GM23338 (cell line): ENCODE measurements at regions not wholly inside any gene's neighbourhood (a gene's known extent, or its start where the extent isn't known, plus 50 kb on each side); places are given as distances from the start of the nearest gene placed in this dataset.
A peak's percentile ranks its signal among the peaks of the same experiment; 100 is the strongest.

Experiments used
- ATAC-seq: fragments of 200-7000 bp; cut with Tn5 transposase; 3 replicates; pipeline ENCODE4 v1.9.1; 2020
- DNase-seq: peaks from one replicate; pipeline ENCODE4 v3.0.0-alpha.2; 2015; ENCODE audit warnings: low spot score
- H2AFZ ChIP-seq: fragments of 200-600 bp; sonication (generic); 2 replicates; pipeline ENCODE4 v1.8.0; 2016; ENCODE audit warnings: antibody characterized with exemption, mild to moderate bottlenecking, moderate library complexity
- H3F3A ChIP-seq: fragments of 200-600 bp; sonication (generic); replicated peaks from 2 replicates; pipeline ENCODE4 v1.8.0; 2017; ENCODE audit warnings: antibody characterized with exemption, mixed run types, low read depth
- H3K27ac ChIP-seq: fragments of 200-600 bp; sonication (generic); 2 replicates; pipeline ENCODE4 v1.6.1; 2016; ENCODE audit warnings: low read depth
- H3K27me3 ChIP-seq: fragments of 200-600 bp; sonication (generic); 2 replicates; pipeline ENCODE4 v1.8.0; 2016; ENCODE audit warnings: mild to moderate bottlenecking, mixed run types, moderate library complexity; ENCODE audit not compliant: insufficient read depth
- H3K36me3 ChIP-seq: fragments of 200-600 bp; sonication (generic); 2 replicates; pipeline ENCODE4 v1.8.0; 2016; ENCODE audit warnings: mild to moderate bottlenecking; ENCODE audit not compliant: insufficient read depth
- H3K4me1 ChIP-seq: fragments of 200-600 bp; sonication (generic); 2 replicates; pipeline ENCODE4 v1.8.0; 2016; ENCODE audit warnings: mild to moderate bottlenecking, moderate library complexity; ENCODE audit not compliant: insufficient read depth
- H3K4me2 ChIP-seq: fragments of 200-600 bp; sonication (generic); 2 replicates; pipeline ENCODE4 v1.7.1; 2017; ENCODE audit warnings: mixed run types
- H3K4me3 ChIP-seq: fragments of 200-600 bp; sonication (generic); 2 replicates; pipeline ENCODE4 v1.6.1; 2016; ENCODE audit warnings: mixed run types
- H3K79me2 ChIP-seq: fragments of 200-600 bp; sonication (generic); replicated peaks from 2 replicates; pipeline ENCODE4 v1.8.0; 2017; ENCODE audit warnings: mild to moderate bottlenecking; ENCODE audit not compliant: insufficient read depth
- H3K9me2 ChIP-seq: fragments of 200-600 bp; sonication (generic); 2 replicates; pipeline ENCODE4 v1.8.0; 2017; ENCODE audit not compliant: insufficient read depth
- H4K20me1 ChIP-seq: fragments of 200-600 bp; sonication (generic); replicated peaks from 2 replicates; pipeline ENCODE4 v1.8.0; 2017; ENCODE audit warnings: mild to moderate bottlenecking; ENCODE audit not compliant: insufficient read depth
- H3K27ac Mint-ChIP-seq: 2 replicates; pipeline ENCODE4 v1.8.0; 2020; ENCODE audit warnings: inconsistent platforms, mild to moderate bottlenecking, moderate library complexity, mixed read lengths
- H3K27me3 Mint-ChIP-seq: 3 replicates; pipeline ENCODE4 v1.8.0; 2022; ENCODE audit warnings: low read depth, mild to moderate bottlenecking, moderate library complexity, mixed read lengths, inconsistent platforms; ENCODE audit not compliant: insufficient read depth, poor library complexity
- H3K36me3 Mint-ChIP-seq: 3 replicates; pipeline ENCODE4 v1.8.0; 2021; ENCODE audit warnings: low read depth, mild to moderate bottlenecking, inconsistent platforms, moderate library complexity, mixed read lengths
- H3K4me1 Mint-ChIP-seq: 3 replicates; pipeline ENCODE4 v1.8.0; 2020; ENCODE audit warnings: mild to moderate bottlenecking, inconsistent platforms, mixed read lengths
- H3K4me3 Mint-ChIP-seq: 3 replicates; pipeline ENCODE4 v1.8.0; 2021; ENCODE audit warnings: moderate library complexity, mild to moderate bottlenecking, inconsistent platforms, mixed read lengths
- H3K9me3 Mint-ChIP-seq: 3 replicates; pipeline ENCODE4 v1.8.0; 2020; ENCODE audit warnings: moderate library complexity, mild to moderate bottlenecking, inconsistent platforms, mixed read lengths
- EZH2 ChIP-seq: fragments of 200-600 bp; sonication (generic); IDR thresholded peaks from one replicate; pipeline ENCODE4 v1.8.0; 2017; ENCODE audit warnings: antibody characterized with exemption, mild to moderate bottlenecking, low read depth; ENCODE audit not compliant: unreplicated experiment
- NANOG ChIP-seq: IDR thresholded peaks from 2 replicates; pipeline ENCODE4 v1.6.1; 2016; ENCODE audit warnings: antibody characterized with exemption, borderline replicate concordance
- POLR2AphosphoS5 ChIP-seq: IDR thresholded peaks from 2 replicates; pipeline ENCODE4 v1.6.1; 2016; ENCODE audit warnings: antibody characterized with exemption, low read depth
- ZNF331 ChIP-seq: fragments of 250-450 bp; sonication (Bioruptor Pico); IDR thresholded peaks from 2 replicates; pipeline ENCODE4 v1.5.0; 2020; ENCODE audit warnings: low read depth, mild to moderate bottlenecking, moderate library complexity
- TF ChIP-seq, protein P1 (sequence below): fragments of 250-450 bp; sonication (Bioruptor Pico); IDR thresholded peaks from 2 replicates; pipeline ENCODE4 v1.5.0; 2020; ENCODE audit warnings: mild to moderate bottlenecking, moderate library complexity
- TF ChIP-seq, protein P2 (sequence below), 2 experiments: fragments of 200-600 bp in 1 of 2; sonication (generic) in 1 of 2; conservative IDR thresholded peaks; 2 replicates each; pipeline versions ENCODE4 v1.5.1 to v1.6.1; 2016 to 2017; ENCODE audit warnings: antibody characterized with exemption in 2 of 2, low read depth in 2 of 2, mild to moderate bottlenecking in 2 of 2, moderate library complexity in 1 of 2

DNA sequence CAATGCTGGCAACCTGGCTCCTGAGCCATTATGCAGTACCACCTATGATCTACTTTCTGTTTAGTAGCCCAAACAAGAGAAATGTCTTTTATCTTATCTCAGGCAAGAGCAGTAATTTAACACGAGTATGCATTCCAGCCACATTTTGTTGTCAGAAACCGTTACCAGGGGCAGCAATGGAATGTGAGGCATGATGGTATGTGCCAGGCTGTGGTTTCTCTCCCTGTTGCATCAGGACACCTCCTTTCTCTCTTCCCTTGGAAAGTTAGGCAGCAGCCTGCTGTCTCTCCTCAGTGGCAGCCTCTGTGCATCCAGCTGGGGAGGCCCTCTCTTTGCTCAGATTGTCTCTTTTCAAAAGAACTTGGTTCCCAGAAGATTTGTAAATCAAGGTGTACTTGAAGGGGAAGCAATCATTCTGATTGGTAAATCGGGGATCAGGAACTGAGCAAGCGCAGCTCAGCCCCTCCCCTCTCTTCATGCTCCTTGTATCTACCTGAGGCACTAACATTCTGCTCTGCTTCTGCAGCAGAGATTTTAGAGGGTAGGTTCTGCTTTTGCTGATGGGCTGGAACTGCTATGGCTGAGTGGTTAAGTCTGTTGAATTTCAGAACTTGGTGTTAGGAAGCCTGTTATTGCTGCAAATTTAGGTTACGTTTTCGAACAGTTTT lies 229.2 kb downstream of the ADAMTS15 start:
- H2AFZ ChIP-seq = peak overlapping the region; percentile 1; the same call in 1 of the 2 replicates
- peak overlapping the region; percentile 53; the same call in 2 of the 3 replicates for H3K4me3 Mint-ChIP-seq
- ATAC-seq = peak; percentile 92

DNA sequence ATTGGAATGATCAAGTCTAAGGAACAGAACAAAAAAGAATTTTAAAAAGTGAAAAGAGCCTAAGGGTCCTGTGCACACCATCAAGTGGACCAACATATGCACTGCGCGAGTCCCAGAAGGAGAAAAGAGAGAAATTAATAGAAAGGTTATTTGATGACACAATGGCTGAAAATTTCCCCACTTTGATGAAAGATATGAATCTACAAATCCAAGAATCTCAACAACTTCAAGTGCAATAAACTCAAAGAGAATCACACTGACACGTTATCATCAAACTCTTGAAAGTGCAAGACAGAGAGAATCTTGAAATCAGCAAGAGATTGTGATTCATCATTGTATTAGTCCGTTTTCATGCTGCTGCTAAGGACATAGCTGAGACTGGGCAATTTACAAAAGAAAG lies 230.8 kb downstream of the ADAMTS15 start:
- H3K27ac Mint-ChIP-seq = no peak overlapping the region
- ATAC-seq = no peak
- peaks cover 3% of the 10 kb centered on the region for H3K27me3 Mint-ChIP-seq
- TF ChIP-seq, protein P1, sequence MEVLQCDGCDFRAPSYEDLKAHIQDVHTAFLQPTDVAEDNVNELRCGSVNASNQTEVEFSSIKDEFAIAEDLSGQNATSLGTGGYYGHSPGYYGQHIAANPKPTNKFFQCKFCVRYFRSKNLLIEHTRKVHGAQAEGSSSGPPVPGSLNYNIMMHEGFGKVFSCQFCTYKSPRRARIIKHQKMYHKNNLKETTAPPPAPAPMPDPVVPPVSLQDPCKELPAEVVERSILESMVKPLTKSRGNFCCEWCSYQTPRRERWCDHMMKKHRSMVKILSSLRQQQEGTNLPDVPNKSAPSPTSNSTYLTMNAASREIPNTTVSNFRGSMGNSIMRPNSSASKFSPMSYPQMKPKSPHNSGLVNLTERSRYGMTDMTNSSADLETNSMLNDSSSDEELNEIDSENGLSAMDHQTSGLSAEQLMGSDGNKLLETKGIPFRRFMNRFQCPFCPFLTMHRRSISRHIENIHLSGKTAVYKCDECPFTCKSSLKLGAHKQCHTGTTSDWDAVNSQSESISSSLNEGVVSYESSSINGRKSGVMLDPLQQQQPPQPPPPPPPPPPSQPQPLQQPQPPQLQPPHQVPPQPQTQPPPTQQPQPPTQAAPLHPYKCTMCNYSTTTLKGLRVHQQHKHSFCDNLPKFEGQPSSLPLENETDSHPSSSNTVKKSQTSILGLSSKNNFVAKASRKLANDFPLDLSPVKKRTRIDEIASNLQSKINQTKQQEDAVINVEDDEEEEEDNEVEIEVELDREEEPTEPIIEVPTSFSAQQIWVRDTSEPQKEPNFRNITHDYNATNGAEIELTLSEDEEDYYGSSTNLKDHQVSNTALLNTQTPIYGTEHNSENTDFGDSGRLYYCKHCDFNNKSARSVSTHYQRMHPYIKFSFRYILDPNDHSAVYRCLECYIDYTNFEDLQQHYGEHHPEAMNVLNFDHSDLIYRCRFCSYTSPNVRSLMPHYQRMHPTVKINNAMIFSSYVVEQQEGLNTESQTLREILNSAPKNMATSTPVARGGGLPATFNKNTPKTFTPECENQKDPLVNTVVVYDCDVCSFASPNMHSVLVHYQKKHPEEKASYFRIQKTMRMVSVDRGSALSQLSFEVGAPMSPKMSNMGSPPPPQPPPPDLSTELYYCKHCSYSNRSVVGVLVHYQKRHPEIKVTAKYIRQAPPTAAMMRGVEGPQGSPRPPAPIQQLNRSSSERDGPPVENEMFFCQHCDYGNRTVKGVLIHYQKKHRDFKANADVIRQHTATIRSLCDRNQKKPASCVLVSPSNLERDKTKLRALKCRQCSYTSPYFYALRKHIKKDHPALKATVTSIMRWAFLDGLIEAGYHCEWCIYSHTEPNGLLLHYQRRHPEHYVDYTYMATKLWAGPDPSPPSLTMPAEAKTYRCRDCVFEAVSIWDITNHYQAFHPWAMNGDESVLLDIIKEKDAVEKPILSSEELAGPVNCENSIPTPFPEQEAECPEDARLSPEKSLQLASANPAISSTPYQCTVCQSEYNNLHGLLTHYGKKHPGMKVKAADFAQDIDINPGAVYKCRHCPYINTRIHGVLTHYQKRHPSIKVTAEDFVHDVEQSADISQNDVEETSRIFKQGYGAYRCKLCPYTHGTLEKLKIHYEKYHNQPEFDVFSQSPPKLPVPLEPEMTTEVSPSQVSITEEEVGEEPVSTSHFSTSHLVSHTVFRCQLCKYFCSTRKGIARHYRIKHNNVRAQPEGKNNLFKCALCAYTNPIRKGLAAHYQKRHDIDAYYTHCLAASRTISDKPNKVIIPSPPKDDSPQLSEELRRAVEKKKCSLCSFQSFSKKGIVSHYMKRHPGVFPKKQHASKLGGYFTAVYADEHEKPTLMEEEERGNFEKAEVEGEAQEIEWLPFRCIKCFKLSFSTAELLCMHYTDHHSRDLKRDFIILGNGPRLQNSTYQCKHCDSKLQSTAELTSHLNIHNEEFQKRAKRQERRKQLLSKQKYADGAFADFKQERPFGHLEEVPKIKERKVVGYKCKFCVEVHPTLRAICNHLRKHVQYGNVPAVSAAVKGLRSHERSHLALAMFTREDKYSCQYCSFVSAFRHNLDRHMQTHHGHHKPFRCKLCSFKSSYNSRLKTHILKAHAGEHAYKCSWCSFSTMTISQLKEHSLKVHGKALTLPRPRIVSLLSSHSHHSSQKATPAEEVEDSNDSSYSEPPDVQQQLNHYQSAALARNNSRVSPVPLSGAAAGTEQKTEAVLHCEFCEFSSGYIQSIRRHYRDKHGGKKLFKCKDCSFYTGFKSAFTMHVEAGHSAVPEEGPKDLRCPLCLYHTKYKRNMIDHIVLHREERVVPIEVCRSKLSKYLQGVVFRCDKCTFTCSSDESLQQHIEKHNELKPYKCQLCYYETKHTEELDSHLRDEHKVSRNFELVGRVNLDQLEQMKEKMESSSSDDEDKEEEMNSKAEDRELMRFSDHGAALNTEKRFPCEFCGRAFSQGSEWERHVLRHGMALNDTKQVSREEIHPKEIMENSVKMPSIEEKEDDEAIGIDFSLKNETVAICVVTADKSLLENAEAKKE (CRISPR knock-in tag) = no peak
- TF ChIP-seq, protein P2, sequence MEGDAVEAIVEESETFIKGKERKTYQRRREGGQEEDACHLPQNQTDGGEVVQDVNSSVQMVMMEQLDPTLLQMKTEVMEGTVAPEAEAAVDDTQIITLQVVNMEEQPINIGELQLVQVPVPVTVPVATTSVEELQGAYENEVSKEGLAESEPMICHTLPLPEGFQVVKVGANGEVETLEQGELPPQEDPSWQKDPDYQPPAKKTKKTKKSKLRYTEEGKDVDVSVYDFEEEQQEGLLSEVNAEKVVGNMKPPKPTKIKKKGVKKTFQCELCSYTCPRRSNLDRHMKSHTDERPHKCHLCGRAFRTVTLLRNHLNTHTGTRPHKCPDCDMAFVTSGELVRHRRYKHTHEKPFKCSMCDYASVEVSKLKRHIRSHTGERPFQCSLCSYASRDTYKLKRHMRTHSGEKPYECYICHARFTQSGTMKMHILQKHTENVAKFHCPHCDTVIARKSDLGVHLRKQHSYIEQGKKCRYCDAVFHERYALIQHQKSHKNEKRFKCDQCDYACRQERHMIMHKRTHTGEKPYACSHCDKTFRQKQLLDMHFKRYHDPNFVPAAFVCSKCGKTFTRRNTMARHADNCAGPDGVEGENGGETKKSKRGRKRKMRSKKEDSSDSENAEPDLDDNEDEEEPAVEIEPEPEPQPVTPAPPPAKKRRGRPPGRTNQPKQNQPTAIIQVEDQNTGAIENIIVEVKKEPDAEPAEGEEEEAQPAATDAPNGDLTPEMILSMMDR (conservative IDR thresholded peaks at IDR 0.05; ENCODE audit: low read depth in 2 of 2) = no peak

More for the DNA sequence above, 229.2 kb downstream of the ADAMTS15 start:
- peaks cover 14% of the 10 kb centered on the region for H3K4me1 Mint-ChIP-seq
- Histone ChIP-seq H3K4me1 (peaks cover 6% of the 10 kb centered on the region; the same call in 1 of the 2 replicates), H3K27ac (peak overlapping the region; percentile 30; the same call in 1 of the 2 replicates), H3K4me3 (no peak overlapping the region), H4K20me1 (no peaks in the 10 kb centered on the region), H3K4me2 (no peak overlapping the region), H3K27me3 (no peaks in the 10 kb centered on the region), H3K9me2 (no peaks in the 10 kb centered on the region; the same call in 1 of the 2 replicates), H3F3A (no peaks in the 10 kb centered on the region), H3K36me3 (no peaks in the 10 kb centered on the region; the same call in 1 of the 2 replicates), H3K79me2 (no peaks in the 10 kb centered on the region)
- peaks cover 4% of the 10 kb centered on the region for H3K27me3 Mint-ChIP-seq
- TF ChIP-seq EZH2 (no peak), ZNF331 (CRISPR knock-in tag) (no peak), NANOG (no peak), POLR2AphosphoS5 (no peak)
- TF ChIP-seq, protein P2 (conservative IDR thresholded peaks at IDR 0.05; ENCODE audit: low read depth in 2 of 2) = no peak
- peaks cover 8% of the 10 kb centered on the region for H3K9me3 Mint-ChIP-seq
- no peaks in the 10 kb centered on the region; the same call in 2 of the 3 replicates for H3K36me3 Mint-ChIP-seq
- DNase-seq = peak; percentile 84
- H3K27ac Mint-ChIP-seq = peak overlapping the region; percentile 97

More for the DNA sequence above, 230.8 kb downstream of the ADAMTS15 start:
- Histone ChIP-seq H3K4me3 (no peak overlapping the region), H3K4me1 (peaks cover 6% of the 10 kb centered on the region; the same call in 1 of the 2 replicates), H3K27ac (no peak overlapping the region), H4K20me1 (no peaks in the 10 kb centered on the region), H3F3A (no peaks in the 10 kb centered on the region), H3K27me3 (no peaks in the 10 kb centered on the region), H3K4me2 (no peak overlapping the region), H3K36me3 (no peaks in the 10 kb centered on the region; the same call in 1 of the 2 replicates), H3K9me2 (no peaks in the 10 kb centered on the region), H2AFZ (no peak overlapping the region), H3K79me2 (no peaks in the 10 kb centered on the region)
- Mint-ChIP-seq H3K36me3 (no peaks in the 10 kb centered on the region; the same call in 2 of the 3 replicates), H3K4me3 (no peak overlapping the region), H3K4me1 (peaks cover 14% of the 10 kb centered on the region), H3K9me3 (peaks cover 8% of the 10 kb centered on the region)
- no peak for DNase-seq
